ENCODE measurements at regions not wholly inside any gene's neighbourhood (a gene's known extent, or its start where the extent isn't known, plus 50 kb on each side); places are given as distances from the start of the nearest gene placed in this dataset.

DNA sequence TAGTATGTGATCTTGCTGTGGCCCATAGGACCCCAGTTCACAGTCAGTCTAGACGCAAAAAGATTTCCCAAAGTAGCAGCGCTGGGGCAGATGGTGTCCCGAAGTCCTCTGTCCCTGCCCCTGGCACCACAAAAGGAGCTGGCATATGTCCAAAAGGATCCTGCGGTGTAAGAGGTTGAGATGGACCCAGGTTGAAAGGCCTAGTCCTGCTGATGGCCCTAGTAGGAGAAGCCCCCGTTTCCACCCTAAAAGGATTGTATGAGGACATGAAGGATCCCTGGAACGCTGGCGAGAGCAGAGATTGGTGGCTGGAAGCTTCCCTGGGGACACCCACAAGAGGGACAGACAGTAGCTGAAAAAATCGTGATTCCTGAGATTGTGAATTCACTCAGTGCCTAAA lies 58.0 kb upstream of the DCAF8L1 start:
- H3K9me2 ChIP-seq (replicated peaks; ENCODE audit: low read depth, low read length): no peaks in the 10 kb centered on the region
- TF ChIP-seq EZH2phosphoT487 (IDR thresholded peaks at IDR 0.05; ENCODE audit: borderline replicate concordance): no peak
- TF ChIP-seq, protein P1, sequence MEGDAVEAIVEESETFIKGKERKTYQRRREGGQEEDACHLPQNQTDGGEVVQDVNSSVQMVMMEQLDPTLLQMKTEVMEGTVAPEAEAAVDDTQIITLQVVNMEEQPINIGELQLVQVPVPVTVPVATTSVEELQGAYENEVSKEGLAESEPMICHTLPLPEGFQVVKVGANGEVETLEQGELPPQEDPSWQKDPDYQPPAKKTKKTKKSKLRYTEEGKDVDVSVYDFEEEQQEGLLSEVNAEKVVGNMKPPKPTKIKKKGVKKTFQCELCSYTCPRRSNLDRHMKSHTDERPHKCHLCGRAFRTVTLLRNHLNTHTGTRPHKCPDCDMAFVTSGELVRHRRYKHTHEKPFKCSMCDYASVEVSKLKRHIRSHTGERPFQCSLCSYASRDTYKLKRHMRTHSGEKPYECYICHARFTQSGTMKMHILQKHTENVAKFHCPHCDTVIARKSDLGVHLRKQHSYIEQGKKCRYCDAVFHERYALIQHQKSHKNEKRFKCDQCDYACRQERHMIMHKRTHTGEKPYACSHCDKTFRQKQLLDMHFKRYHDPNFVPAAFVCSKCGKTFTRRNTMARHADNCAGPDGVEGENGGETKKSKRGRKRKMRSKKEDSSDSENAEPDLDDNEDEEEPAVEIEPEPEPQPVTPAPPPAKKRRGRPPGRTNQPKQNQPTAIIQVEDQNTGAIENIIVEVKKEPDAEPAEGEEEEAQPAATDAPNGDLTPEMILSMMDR (conservative IDR thresholded peaks at IDR 0.05; ENCODE audit: low read length): no peak
- no peak overlapping the region for H3K9ac ChIP-seq (ENCODE audit: low read depth, low read length, poor library complexity, severe bottlenecking)
- H3F3A ChIP-seq (ENCODE audit: low read depth): no peaks in the 10 kb centered on the region
- no peaks in the 10 kb centered on the region for H3K4me1 ChIP-seq (ENCODE audit: insufficient read depth, low read length, poor library complexity, severe bottlenecking)
- no peak overlapping the region for H3K4me3 ChIP-seq (ENCODE audit: low read length, poor library complexity, severe bottlenecking)
- H4K20me1 ChIP-seq (ENCODE audit: insufficient read depth, low read length, poor library complexity, severe bottlenecking): no peaks in the 10 kb centered on the region
- no peak overlapping the region for H2AFZ ChIP-seq (ENCODE audit: low read length)
- H3K27me3 ChIP-seq (ENCODE audit: insufficient read depth, low read length, poor library complexity, severe bottlenecking): no peaks in the 10 kb centered on the region
- H3K4me2 ChIP-seq (ENCODE audit: low read depth, low read length, poor library complexity, severe bottlenecking): no peak overlapping the region
- H3K79me2 ChIP-seq (ENCODE audit: insufficient read depth, low read length): no peaks in the 10 kb centered on the region
- H3K9me3 ChIP-seq (ENCODE audit: insufficient read depth, low read depth, low read length): no peaks in the 10 kb centered on the region
- no peaks in the 10 kb centered on the region for H3K36me3 ChIP-seq (ENCODE audit: insufficient read depth, low read length)
